GM19463 (cell line): ENCODE measurements at regions not wholly inside any gene's neighbourhood (a gene's known extent, or its start where the extent isn't known, plus 50 kb on each side); places are given as distances from the start of the nearest gene placed in this dataset.

Experiments used
- ATAC-seq: cut with Tn5 transposase; IDR thresholded peaks from one replicate; pipeline ENCODE4 v1.9.1; 2021; ENCODE audit warnings: mild to moderate bottlenecking, moderate library complexity; ENCODE audit not compliant: unreplicated experiment

DNA sequence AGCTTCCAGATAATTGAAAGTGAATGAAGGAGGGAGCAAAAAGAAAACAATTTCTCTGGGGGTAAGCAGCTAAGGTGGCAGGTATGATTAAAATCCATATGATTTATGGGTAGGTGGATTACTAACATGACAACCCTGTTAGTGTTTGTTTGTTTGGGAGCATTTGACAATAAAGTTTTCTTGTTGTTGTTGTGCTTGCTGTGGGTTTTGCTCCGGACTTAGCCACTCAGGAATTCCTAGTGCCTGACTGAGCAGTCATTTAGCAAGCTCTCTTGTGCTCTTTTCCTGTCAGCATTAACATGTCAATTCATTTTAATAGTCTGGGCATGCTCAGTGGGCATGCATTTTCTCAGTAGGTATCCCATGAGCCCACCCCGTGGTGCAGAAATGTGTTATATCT is 674.8 kb upstream of the ZEB2 start:
- no peak for ATAC-seq

GRCh38 chr2:145190031-145190703 is 670.2 kb upstream of the ZEB2 start:
- no peak for ATAC-seq

DNA sequence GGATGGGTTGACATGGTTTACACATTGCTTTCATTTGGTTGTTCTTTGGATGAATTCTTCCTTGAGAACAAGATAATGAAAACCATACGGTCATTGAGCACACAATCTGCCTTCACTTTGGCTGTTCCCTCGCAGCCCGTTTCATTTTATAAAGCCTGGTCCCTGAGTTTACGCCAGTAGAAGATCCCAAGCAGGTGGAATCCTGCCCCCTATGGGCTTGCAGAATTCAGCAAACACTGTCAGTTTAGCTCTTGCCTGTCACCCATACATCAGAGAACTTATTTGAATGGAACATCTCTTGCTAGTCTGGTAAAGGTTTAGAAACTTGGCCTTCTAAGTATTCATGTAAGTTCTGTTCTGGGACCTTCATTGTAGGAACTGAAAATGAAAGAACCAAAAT is 666.4 kb upstream of the ZEB2 start:
- peak; percentile 38 for ATAC-seq

GRCh38 chr2:145185696-145186095 is 665.8 kb upstream of the ZEB2 start:
- no peak for ATAC-seq

- ATAC-seq = no peak
Measured at GRCh38 chr2:145184741-145185651, 665.1 kb upstream of the ZEB2 start.

DNA sequence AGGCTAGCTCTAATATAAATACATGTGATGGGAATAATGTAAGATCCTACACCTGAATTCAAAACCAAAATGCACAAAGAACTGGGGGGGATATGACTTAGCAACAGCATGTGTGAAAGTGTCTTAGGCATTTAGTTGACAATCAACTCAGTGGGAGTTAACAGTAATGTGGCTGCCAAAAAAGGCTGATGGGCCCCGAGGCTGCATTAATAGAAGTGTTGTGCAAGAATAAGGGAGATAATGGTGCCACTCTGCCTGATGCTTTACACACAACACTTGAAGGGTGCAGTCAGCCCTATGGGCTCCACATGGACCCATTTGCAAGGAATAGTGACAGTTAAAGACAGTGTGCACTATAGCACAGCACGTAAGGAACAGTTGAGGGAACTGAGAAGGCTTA is 649.4 kb upstream of the ZEB2 start:
- ATAC-seq = no peak

DNA sequence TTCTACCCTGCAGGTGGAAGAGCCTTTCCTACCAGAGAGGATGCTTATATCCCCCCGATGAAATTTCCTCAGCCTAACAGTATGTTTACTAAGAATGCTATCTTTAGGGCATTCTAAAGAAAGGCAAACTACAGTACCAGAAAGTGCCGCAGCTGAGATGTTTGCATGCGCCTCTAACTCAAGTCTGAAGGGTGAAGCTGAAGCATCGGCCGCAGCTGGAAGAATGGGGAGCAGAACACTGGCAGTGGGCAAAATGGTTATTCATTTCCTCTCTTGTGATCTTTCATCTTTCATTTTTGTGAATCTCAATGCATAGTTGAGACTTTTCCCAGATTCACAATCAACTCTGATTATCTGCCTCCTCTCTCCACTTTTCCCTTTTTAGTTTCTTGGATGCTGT is 648.2 kb upstream of the ZEB2 start:
- no peak for ATAC-seq

GRCh38 chr2:145166731-145167302 is 646.9 kb upstream of the ZEB2 start:
- no peak for ATAC-seq

DNA sequence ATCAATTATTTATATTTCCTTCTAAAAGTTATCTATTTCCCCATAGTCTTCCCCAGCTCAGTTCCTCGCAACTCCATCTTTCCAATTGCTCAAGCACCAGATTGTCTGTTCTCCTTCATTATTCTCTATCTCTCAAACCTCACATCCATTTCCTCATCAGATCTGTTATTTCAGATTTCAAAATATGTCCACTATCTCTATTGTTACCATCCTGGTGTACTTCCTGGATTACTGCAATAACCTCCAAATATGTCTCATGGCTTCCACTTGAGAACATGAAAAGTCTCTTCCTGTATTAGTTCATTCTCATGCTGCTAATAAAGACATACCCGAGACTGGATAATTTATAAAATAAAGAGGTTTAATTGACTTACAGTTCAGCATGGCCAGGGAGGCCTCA is 641.7 kb upstream of the ZEB2 start:
- ATAC-seq = no peak

DNA sequence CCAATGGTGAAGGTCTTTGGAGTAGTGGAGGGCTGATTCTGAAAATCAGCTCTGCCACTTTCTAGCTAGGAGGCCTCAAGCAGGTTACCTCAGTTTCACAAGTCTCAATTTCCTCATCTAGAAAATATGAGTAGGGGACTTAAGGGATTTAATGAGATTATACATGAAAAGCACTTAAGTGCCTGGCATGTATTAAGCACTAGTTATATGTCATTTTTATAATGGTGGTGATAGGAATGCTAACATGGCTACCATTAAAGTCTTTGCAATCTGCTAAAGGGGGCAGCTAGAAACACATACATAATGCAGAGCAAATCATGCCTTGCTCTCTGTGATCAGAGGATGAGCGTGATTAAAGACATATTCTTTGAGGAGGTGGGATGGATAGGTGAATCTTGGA is 640.9 kb upstream of the ZEB2 start:
- no peak for ATAC-seq

DNA sequence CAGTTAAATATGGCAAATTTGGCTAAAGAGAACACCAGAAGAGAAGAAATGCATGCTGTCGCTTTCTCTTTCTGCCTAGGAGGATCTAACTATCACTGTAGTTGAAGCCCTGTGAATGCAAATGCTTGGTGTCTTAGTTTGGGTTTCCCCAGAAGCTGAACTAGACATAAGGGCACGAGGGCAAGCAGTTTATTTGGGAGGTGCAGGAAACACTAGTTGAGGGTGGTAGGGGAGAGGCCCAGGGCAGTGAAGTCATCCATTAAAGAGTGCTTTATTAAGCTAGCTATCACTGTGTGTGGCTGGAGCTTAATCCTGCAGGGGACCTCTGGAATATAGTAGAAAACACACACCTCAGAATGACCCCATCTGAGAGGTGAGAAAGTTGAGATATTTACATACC is 639.8 kb upstream of the ZEB2 start:
- no peak for ATAC-seq

GRCh38 chr2:145157741-145158591 is 638.0 kb upstream of the ZEB2 start:
- ATAC-seq = no peak

- ATAC-seq = no peak
Measured at GRCh38 chr2:145157036-145157675, 637.2 kb upstream of the ZEB2 start.

DNA sequence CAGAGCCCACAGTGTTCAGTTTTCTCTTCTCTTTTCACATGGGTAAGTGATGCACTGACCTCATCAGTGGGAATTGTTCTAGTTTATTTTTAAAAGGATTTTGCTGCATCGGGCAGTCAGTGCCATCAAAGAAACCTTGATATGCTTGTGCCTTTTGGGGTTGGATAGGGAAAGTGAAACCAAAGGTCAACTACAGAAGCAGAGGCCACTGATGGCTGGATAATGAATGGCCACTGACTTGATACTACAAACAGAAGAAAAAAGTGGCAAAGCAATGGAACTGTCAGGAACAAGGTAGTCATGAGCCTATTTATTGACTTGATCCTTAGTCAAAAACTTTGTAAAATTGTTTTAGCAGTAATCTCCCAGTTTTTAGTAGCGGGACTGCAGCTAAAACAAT is 636.3 kb upstream of the ZEB2 start:
- ATAC-seq = no peak

- no peak for ATAC-seq
Measured at GRCh38 chr2:145155196-145155595, 635.3 kb upstream of the ZEB2 start.

DNA sequence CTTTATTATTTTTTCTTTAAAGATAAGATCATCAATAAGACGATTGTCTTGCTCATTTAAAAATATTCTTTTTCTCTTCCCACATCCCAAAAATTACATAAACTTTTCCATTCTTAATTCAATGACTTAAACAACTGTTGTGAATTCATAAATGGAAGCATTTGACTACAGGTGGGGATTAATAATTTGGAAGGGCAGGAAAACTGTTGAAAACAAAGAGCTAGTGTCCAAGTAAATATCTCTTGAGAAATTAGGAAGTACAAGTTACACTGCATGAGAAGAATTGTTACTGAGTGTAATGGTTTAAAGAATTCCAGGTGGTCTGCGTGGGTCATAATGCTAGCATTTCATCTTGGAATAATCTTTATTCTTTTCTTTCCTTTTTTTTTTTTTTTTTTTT is 634.8 kb upstream of the ZEB2 start:
- no peak for ATAC-seq

DNA sequence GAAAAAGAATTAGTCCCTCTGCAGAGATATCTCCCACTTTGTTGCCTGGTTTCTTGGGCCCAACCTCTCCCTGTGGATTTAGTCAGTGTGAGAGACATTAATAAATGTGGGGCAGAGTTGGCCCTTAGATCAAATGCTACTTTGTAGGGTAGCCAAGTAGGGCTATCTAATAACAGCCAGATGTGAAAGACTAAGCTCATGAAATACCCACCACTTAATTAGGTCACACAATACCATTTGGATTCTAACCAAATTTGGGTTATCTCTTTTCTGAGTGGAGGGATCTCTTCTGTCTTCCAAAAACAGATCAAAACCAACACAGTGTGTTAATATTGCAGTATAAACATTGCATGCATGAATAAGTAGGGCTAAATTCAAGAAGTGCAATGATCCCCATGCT is 626.8 kb upstream of the ZEB2 start:
- no peak for ATAC-seq

- no peak for ATAC-seq
Measured at GRCh38 chr2:145144131-145144728, 624.3 kb upstream of the ZEB2 start.

DNA sequence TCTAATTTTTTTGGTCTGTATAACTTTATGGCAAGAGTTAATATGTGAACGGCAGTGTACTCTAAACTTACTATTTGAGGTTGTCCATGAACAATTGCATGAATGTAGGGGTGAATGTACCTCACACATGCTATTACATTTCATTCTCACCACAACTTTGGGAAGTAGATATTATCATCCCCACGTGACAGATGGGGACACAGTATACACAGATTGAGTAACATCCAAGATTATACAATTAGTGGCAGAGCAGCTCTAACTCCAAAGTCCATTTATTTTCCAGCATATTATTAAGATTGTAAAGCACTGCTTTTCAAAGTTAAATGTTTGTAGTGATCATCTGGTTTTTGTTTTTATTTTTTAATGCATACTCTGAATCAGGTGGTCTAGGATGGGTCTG is 622.1 kb upstream of the ZEB2 start:
- no peak for ATAC-seq

DNA sequence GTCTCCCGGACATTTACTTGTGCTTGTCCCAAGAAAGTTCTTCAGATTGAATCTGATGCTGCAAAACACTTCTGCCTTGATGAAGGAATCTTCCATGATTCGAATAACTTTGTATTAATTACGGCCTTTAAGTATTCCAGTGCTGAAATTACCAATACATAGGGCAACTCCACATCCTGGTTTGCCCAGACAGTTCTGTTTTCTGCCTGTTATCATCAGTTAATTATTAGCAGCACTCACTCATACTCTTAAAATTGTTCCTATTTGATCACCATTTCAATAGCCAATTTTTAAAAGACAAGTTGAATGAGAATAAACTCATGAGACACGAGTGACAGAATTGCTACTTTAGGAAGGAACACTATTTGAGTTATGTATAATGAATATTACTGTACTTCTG is 620.7 kb upstream of the ZEB2 start:
- no peak for ATAC-seq
